CD4-positive, alpha-beta T cell (primary cell): ENCODE measurements at regions not wholly inside any gene's neighbourhood (a gene's known extent, or its start where the extent isn't known, plus 50 kb on each side); places are given as distances from the start of the nearest gene placed in this dataset.

Source experiments
- ATAC-seq: fragments of 200-7000 bp; cut with Tn5 transposase; one replicate; pipeline ENCODE4 v1.10.0; 2022; ENCODE audit warnings: mild to moderate bottlenecking; ENCODE audit not compliant: poor library complexity
- CTCF ChIA-PET: fragments of 350-600 bp; sonication (Branson Sonifier 250); formaldehyde crosslinking; loops from one replicate; lab custom pipeline; 2021; ENCODE audit warnings: antibody characterized with exemption, inconsistent platforms; lab: Charles Lee
- POLR2A ChIA-PET: fragments of 350-600 bp; sonication (Branson Sonifier 250); formaldehyde crosslinking; loops from one replicate; lab custom pipeline; 2021; ENCODE audit warnings: antibody characterized with exemption, inconsistent platforms; lab: Charles Lee
- DNase-seq, 14 experiments: peaks; one replicate each; pipeline ENCODE4 v3.0.0-alpha.2; 2013 to 2020; ENCODE audit warnings: mixed read lengths in 2 of 14
- H3K27ac ChIP-seq, 2 donors: one replicate each; pipeline versions ENCODE4 v1.5.1 to v1.7.0; 2013; ENCODE audit warnings: low read length in 2 of 2, low read depth in 1 of 2, mild to moderate bottlenecking in 1 of 2
- H3K27me3 ChIP-seq, 2 experiments: 1 replicate in 1 of 2; 2 replicates in 1 of 2; pipeline versions ENCODE4 v1.6.1 to v1.7.0; 2013; ENCODE audit warnings: low read length in 2 of 2, control low read depth in 1 of 2, mild to moderate bottlenecking in 1 of 2, moderate library complexity in 1 of 2; ENCODE audit not compliant: insufficient read depth in 2 of 2, control insufficient read depth in 1 of 2
- H3K36me3 ChIP-seq: one replicate; pipeline ENCODE4 v1.6.1; 2013; ENCODE audit warnings: low read length, control low read depth; ENCODE audit not compliant: insufficient read depth
- H3K4me1 ChIP-seq: one replicate; pipeline ENCODE4 v1.6.1; 2013; ENCODE audit warnings: low read length, control low read depth; ENCODE audit not compliant: insufficient read depth
- H3K4me3 ChIP-seq: one replicate; pipeline ENCODE4 v1.5.1; 2013; ENCODE audit warnings: mild to moderate bottlenecking, low read length, moderate library complexity
- H3K9me3 ChIP-seq, 2 experiments: 1 replicate in 1 of 2; 2 replicates in 1 of 2; pipeline versions ENCODE4 v1.6.1 to v1.7.0; 2013; ENCODE audit warnings: low read length in 2 of 2, mild to moderate bottlenecking in 2 of 2, control low read depth in 1 of 2, moderate library complexity in 1 of 2; ENCODE audit not compliant: control insufficient read depth in 1 of 2, insufficient read depth in 1 of 2
- H3K27ac Mint-ChIP-seq: one replicate; pipeline ENCODE4 v1.8.0; 2020; ENCODE audit warnings: mixed read lengths
- H3K27me3 Mint-ChIP-seq: one replicate; pipeline ENCODE4 v1.8.0; 2021; ENCODE audit warnings: mixed read lengths
- H3K36me3 Mint-ChIP-seq: one replicate; pipeline ENCODE4 v1.8.0; 2021; ENCODE audit warnings: low read depth, mixed read lengths
- H3K4me1 Mint-ChIP-seq: one replicate; pipeline ENCODE4 v1.8.0; 2021; ENCODE audit warnings: low read depth, mixed read lengths
- H3K4me3 Mint-ChIP-seq: one replicate; pipeline ENCODE4 v1.8.0; 2020; ENCODE audit warnings: mild to moderate bottlenecking, mixed read lengths
- H3K9me3 Mint-ChIP-seq: one replicate; pipeline ENCODE4 v1.8.0; 2020; ENCODE audit warnings: mixed read lengths
- intact Hi-C, 2 experiments: fragments of 100-400 bp; cut with DNase I in 1 of 2; cut with micrococcal nuclease in 1 of 2; formaldehyde crosslinking; loops; one replicate each; pipeline versions ENCODE4 v1.15.1 to v1.9.0; 2023 to 2025; cut with DNase I, micrococcal nuclease
- TF ChIP-seq, protein P1 (sequence below): fragments of 200-600 bp; IDR thresholded peaks from one replicate; pipeline ENCODE4 v1.8.0; 2022; ENCODE audit warnings: antibody characterized with exemption, mild to moderate bottlenecking

DNA sequence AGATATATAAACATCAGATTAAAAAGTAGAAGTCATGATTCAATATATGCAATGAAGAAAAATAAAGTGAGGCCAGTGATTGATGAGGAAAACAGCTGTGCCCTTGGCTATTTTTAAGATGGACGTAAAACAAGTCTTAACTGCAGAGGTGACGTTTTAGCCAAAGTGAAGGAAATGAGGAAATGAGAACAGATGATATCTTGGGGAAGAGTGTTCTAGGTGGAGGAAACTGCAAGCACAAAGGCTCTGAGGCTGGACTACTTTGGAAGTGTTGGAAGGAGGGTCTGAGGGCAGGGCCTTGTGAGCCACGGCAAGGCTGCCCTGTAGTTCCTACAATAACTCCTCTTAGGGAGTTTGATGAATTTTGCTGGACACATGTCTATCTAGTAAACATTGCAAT is 140.5 kb upstream of the AKR1E2 start:
- Histone ChIP-seq H3K27me3 (peaks cover 0 to 3% of the 10 kb centered on the region in 2 experiments), H3K9me3 (no peaks in the 10 kb centered on the region), H3K4me3 (no peak overlapping the region), H3K27ac (no peak overlapping the region), H3K4me1 (no peaks in the 10 kb centered on the region), H3K36me3 (no peaks in the 10 kb centered on the region)
- no peak for ATAC-seq
- H3K27ac Mint-ChIP-seq: no peak overlapping the region
- no peaks in the 10 kb centered on the region for H3K27me3 Mint-ChIP-seq
- CTCF ChIA-PET: no interaction called here
- no peaks in the 10 kb centered on the region for H3K36me3 Mint-ChIP-seq
- TF ChIP-seq, protein P1, sequence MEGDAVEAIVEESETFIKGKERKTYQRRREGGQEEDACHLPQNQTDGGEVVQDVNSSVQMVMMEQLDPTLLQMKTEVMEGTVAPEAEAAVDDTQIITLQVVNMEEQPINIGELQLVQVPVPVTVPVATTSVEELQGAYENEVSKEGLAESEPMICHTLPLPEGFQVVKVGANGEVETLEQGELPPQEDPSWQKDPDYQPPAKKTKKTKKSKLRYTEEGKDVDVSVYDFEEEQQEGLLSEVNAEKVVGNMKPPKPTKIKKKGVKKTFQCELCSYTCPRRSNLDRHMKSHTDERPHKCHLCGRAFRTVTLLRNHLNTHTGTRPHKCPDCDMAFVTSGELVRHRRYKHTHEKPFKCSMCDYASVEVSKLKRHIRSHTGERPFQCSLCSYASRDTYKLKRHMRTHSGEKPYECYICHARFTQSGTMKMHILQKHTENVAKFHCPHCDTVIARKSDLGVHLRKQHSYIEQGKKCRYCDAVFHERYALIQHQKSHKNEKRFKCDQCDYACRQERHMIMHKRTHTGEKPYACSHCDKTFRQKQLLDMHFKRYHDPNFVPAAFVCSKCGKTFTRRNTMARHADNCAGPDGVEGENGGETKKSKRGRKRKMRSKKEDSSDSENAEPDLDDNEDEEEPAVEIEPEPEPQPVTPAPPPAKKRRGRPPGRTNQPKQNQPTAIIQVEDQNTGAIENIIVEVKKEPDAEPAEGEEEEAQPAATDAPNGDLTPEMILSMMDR: no peak
- no peak for DNase-seq
- POLR2A ChIA-PET: no interaction called here
- H3K4me3 Mint-ChIP-seq: no peak overlapping the region
- no peaks in the 10 kb centered on the region for H3K4me1 Mint-ChIP-seq
- intact Hi-C loops: no loop called here
- no peaks in the 10 kb centered on the region for H3K9me3 Mint-ChIP-seq

DNA sequence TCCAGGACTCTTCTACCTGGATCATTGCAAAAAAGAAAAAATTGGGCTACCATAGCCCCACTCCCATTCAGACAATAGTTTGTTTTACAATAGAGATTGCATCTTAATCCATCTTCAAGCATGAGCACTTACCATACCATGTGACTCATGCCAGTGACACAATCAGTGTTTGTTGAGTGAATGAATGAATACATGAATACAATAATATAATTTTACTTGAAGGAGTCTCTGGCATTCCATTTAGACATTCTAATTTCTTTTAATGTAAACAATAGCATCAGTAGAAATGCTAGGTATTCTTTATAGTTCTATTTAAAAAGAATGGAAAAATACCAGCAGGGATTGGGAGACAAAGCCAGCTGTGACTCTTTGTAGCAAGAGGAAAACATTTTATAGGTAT is 141.6 kb upstream of the AKR1E2 start:
- ChIA-PET CTCF (no interaction called here), POLR2A (no interaction called here)
- peaks cover 0 to 3% of the 10 kb centered on the region in 2 experiments for H3K27me3 ChIP-seq
- H3K36me3 ChIP-seq: no peaks in the 10 kb centered on the region
- DNase-seq: no peak
- H3K9me3 ChIP-seq: no peaks in the 10 kb centered on the region
- Mint-ChIP-seq H3K27me3 (peaks cover under 1% of the 10 kb centered on the region), H3K36me3 (no peaks in the 10 kb centered on the region), H3K4me3 (no peak overlapping the region), H3K27ac (no peak overlapping the region), H3K4me1 (no peaks in the 10 kb centered on the region), H3K9me3 (no peaks in the 10 kb centered on the region)
- ATAC-seq: no peak
- H3K4me1 ChIP-seq: no peaks in the 10 kb centered on the region
- H3K27ac ChIP-seq: no peak overlapping the region
- intact Hi-C loops: no loop called here
- TF ChIP-seq, protein P1: no peak
- no peak overlapping the region for H3K4me3 ChIP-seq

DNA sequence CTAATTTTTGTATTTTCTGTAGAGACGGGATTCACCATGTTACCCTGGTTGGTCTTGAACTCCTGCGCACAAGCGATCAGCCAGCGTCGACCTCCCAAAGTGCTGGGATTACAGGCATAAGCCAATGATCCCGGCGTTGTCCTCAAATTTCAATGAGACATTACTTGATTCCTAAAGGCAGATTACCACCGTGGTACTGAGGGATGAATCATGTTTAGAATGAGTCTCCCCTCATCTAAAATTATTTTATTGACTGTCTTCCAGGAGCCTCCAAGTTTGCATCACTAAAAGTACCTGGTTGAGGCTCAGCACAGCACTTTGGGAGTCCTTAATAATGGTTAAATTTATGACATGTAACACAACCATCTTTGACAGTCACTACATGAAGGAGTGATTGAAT is 142.2 kb upstream of the AKR1E2 start:
- Mint-ChIP-seq H3K4me1 (no peaks in the 10 kb centered on the region), H3K27ac (no peak overlapping the region), H3K9me3 (no peaks in the 10 kb centered on the region), H3K4me3 (no peak overlapping the region), H3K27me3 (peaks cover 6% of the 10 kb centered on the region), H3K36me3 (no peaks in the 10 kb centered on the region)
- ChIA-PET CTCF (no interaction called here), POLR2A (no interaction called here)
- no peak overlapping the region for H3K27ac ChIP-seq
- DNase-seq (no peak), ATAC-seq (no peak)
- H3K4me1 ChIP-seq: no peaks in the 10 kb centered on the region
- H3K36me3 ChIP-seq: no peaks in the 10 kb centered on the region
- TF ChIP-seq, protein P1: no peak
- H3K9me3 ChIP-seq: no peaks in the 10 kb centered on the region
- no peak overlapping the region for H3K4me3 ChIP-seq
- peaks cover 0 to 3% of the 10 kb centered on the region in 2 experiments for H3K27me3 ChIP-seq
- intact Hi-C loops: no loop called here
